GM18520 (cell line): ENCODE measurements at regions not wholly inside any gene's neighbourhood (a gene's known extent, or its start where the extent isn't known, plus 50 kb on each side); places are given as distances from the start of the nearest gene placed in this dataset.

ENCODE experiments used
- ATAC-seq: cut with Tn5 transposase; IDR thresholded peaks from one replicate; pipeline ENCODE4 v1.9.1; 2021; ENCODE audit not compliant: unreplicated experiment

- no peak for ATAC-seq
Observed at GRCh38 chr3:182612332-182612731, 181.0 kb upstream of the ATP11B start.

- ATAC-seq, result no peak
Observed at GRCh38 chr3:182617500-182617899, 175.8 kb upstream of the ATP11B start.

- ATAC-seq, result no peak
Observed at GRCh38 chr3:182618085-182618732, 175.1 kb upstream of the ATP11B start.

DNA sequence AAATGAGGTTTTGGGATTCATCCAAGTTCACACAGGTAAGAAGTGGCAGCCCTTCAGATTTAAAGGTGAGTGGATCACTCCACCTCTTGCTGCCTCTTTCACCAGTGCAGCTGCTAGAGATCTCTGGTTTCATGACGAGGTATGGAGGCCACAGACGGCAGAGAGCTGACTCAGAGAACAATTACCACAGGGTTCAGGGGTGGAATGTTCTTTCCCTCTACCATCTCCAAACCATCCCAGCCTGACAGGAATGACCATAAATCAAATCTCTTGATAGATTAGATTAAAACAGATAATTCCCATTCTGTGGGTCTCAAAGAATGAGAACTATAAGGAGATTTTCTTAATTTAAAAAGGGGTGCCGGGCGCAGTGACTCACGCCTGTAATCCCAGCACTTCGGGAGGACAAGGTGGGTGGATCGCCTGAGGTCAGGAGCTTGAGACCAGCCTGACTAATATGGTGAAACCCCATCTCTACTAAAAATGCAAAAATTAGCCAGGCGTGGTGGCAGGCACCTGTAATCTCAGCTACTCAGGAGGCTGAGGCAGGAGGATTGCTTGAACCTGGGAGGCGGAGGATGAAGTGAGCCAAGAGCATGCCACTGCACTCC, 174.2 kb upstream of the ATP11B start:
- ATAC-seq, result no peak

DNA sequence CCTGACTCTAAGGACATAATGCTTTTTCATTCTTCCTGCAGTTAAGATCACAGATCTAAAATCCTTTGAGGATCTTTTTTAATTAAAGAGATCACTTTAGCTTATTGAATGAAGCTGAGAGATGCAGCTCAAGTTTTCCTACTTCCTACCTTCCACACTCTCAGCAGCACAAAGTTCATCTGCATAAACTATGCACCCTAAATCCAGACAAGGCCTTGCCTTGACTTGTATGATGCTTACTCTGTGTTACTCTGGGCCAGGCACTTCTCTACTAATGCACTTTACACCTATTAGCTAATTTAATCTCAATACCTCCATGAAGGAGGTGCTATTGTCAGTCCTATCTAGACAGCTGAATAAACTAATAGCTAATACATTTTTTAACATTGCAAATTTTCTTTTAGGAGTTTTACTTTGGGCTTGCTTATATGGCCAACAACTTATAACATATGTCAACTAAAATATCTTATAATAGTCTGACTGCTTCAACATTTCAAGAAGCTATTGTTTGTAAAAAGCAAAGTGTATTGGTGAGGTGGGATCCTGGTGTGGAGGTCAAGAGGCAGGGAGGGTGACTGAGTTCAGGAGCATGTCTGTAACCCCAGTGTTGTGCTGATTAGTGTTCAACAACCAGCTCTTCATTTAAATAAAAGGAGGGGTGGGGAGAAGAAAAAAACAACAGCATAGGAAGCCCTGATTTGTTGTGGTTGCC, 172.4 kb upstream of the ATP11B start:
- no peak for ATAC-seq

DNA sequence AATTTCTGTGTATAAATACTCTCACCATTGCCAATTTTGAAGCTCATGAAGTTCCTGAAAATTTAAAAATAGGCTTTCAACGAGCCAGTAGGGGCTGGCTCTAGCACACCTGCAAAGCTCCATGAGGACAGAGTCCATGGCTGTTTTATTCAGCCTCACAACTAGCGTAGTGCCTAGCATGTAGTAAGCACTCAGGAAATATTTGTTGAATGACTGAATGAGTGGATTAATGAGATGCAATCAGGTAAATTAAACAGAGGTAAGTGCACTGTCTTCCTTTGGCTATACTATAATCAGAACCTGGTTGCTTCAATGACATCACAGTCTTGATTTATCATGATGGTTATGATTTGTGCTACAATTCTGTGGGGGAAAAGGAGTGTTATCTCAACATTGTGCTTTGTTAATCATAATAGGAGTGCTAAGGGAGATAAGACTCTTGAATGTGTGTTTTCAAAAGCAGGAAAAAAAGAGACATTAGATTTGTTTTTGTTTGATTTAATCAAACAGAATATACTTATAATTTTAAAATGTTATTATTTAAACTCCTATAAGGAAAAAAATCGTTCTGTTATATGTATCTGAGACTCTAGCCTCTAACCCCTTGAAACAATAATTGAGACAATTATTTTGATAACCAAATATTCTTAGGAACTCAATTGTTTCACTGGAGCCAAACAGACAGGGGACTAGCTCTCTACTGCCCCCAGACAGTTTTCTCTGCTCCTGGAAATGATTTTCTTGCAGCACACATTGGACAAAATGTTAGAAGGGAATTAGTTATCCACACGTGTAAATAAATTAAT, 171.7 kb upstream of the ATP11B start:
- no peak for ATAC-seq

DNA sequence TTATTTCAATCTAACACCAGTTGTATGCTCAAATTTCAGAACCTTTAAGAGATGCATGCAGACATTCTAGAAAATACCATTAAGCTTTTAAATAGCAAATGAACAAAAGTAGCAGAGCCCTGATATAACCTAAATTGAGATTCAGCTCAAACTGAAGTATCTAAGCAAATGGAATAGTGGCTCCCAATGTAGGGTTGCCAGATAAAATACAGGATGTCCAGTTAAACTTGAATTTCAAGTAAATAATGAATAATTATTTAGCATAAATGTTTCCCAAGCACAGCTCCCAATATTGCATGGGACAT, 171.1 kb upstream of the ATP11B start:
- ATAC-seq, result no peak

DNA sequence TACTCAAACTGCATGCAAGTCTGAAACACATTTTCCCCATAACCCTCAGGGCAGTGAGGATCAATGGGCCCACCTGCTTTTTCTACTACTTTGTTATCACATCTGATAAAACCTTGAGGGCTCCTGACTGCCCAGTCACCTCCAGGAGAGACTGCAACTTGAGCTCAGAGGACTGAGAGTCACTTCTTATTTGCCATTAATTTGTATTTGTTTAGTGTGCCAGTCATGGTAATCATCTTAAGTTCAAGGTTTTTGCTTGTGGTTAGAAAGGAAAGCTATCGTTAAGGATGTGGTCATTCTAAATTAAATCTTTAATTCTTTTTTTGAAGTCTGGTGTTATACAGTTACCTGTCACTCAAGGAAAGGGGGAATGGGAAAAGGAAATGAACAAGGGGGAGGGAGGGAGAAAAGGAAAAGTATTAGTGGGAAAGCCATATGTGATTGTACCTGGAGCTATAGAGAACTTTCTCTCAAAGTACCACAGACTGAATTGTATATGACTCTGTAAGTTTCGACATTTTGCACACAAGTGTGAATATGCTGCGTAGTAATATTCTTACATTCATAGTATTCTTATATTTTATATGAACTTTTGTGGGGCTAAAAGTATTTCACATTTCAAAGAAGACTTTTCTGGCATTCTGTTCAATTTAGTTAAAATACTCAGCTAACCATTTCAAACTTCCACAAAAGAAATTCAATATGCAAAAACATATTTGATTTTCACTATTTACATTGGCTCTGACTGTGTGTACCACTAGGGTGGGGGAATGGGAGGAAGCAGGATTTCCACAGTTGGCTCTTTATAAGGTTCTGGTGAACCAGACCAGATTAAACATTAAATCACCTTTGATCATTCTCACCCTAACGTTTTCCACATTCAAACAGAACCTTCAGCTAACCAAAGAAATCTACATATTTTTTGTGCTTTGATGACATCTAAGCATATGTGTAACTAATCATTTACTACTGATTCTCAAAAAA, 166.5 kb upstream of the ATP11B start:
- no peak for ATAC-seq

GRCh38 chr3:182628531-182628930, 164.8 kb upstream of the ATP11B start:
- ATAC-seq, result no peak

DNA sequence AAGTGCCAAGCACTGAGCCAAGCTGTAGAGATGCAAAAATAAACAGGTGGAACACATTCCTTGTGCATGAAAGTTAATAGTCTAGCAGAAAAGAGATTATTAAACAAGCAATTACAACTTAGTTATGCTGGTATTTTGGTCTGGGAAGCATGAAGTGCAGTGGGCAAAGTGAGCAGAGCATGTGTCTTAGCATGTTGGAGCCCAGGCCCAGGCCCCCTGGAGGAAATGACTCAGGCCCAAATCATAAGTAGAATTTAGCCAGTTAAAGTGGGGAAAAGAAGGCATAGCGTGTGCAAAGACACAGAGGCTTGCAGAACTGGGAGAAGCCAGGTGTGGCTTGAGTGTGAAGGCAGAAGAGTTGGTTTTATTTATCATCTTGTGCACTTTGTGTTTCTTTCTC, 163.8 kb upstream of the ATP11B start:
- no peak for ATAC-seq

DNA sequence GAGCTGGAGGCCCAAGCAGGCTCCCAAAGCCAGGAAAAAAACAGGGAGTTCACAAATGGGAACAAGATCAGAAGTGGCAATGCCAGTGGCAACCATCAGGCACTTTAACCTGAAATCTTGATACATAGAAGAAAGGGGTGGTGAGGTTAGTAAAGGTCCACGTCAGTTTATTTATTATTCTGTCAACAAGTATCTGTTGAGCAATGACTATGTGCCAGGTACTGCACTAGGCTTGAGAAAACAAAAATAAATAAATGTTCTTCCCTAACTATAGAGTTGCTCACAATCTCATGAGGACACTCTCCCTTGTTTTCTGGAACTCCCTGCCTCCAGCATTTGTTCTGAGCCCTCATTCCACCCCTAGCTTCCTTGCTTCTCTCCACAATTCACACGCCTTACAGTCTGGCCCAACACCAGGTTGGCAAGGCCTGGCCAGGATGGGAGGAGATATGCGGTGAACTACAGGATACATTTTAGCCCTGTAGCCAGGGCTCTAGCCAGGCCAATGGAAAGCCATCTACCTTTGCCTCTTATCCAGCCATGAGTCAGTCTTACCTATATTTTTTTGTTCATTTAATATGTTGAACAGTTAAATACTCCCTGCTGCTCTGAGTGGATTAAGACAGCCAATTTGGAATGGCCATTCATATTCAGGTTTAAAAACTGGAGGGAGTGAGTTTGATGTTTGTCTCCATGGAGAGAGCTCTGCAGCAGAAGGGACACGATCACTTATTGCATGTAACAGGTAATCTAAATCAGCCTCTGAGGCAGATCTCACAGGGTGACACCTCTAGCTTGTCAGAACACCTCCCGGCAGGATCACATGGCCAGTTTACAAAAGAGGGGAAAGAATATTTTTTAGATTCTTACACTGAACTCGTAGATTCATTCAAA, 161.9 kb upstream of the ATP11B start:
- ATAC-seq, result no peak

DNA sequence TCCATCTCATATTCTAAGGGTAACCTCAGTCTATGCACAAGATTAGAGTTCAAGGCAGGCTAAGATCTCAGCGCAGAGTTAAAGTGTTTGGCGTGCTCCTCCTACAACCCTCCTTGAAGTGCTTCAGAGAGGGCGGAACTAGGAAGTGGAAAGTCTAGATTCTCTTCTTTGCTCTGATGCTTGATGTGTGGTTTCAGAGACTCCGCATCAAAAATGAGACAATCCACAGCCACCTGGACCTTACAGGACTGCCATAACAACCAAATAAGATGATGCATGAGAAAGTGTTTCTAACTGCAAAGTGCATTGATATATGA, 161.3 kb upstream of the ATP11B start:
- ATAC-seq, result no peak

DNA sequence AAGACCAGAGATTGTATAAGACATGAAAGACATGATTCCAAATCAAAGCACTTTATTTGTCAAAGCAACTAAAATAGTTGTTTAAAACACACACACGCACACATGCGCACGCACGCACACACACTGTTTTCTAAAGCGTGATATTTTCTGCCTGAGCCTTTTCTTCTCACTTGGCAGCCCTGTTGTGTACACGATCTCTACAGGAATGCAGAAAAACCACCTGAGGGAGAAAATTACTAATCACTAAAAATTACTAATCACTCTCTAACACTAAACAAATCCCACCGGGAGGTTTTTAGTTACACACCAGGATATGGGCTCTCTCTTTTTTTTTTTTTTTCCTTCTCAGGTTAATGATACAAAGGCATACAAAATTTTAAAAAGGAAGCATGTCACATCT, 160.1 kb upstream of the ATP11B start:
- no peak for ATAC-seq

- ATAC-seq, result no peak
Observed at GRCh38 chr3:182636646-182637045, 156.7 kb upstream of the ATP11B start.

- no peak for ATAC-seq
Observed at GRCh38 chr3:182637350-182638110, 155.8 kb upstream of the ATP11B start.

DNA sequence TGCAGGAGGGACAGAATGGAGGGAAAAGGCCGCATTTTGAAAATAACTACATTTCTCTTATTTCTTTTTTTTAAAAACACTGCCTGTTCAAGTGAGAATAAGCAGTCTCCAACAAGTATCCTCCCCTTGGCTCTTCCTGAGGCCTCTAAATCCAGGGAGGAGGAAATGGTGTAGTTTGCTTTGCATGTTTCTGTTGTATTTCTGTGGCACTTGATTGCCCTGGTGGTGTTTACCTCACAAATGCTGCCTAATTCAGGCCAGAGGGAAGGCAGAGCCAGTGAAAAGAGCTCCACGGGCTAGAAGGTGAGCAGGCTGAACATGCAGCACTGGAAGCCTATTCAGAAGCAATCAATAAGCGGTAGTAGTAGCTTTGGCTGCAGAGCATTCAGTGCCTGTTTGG, 149.3 kb upstream of the ATP11B start:
- ATAC-seq, result no peak

GRCh38 chr3:182644790-182645433, 148.4 kb upstream of the ATP11B start:
- peak; percentile 71 for ATAC-seq

DNA sequence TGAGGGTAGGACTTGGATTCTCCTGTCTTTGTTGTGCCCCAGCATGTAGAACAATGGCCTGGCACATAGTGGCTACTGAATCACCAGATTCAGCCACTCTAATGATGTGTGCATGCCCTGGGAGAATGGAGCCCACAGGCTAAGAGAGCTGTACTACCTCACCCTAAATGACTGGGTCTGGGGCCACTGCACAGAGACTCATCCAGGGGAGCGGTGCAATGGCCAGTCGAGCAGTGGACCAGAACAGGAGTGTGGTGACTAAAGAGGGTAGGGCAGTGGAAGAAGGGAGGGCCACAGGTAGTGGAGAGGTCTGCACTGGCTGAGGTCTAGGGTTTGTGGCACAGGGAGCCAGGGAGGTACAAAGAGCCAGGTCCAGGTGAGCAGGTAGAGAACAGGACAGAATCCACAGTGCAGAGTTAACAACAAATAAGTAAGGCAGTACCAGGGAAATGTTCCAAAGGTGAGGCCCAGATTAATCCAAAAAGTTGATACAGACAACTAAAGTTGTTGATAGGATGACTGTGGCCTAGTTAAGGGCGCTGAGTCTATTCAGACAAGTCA, 142.7 kb upstream of the ATP11B start:
- ATAC-seq, result no peak
